Neural cell (in vitro differentiated cells): ENCODE measurements at regions not wholly inside any gene's neighbourhood (a gene's known extent, or its start where the extent isn't known, plus 50 kb on each side); places are given as distances from the start of the nearest gene placed in this dataset.

Experiments used
- H2AFZ ChIP-seq: fragments of 200-600, 300-800 bp; sonication (generic), shearing (Covaris generic); 2 replicates; pipeline ENCODE4 v1.6.0; 2014; ENCODE audit warnings: low read depth, mild to moderate bottlenecking, antibody characterized with exemption, low read length, moderate library complexity
- H3F3A ChIP-seq: fragments of 200-600 bp; shearing (Covaris generic); 2 replicates; pipeline ENCODE4 v1.6.1; 2016; ENCODE audit warnings: mild to moderate bottlenecking, moderate library complexity, mixed read lengths, antibody characterized with exemption, low read length; ENCODE audit not compliant: insufficient read depth, poor library complexity, severe bottlenecking
- H3K27ac ChIP-seq: fragments of 200-600, 300-800 bp; sonication (generic), shearing (Covaris generic); 2 replicates; pipeline ENCODE4 v1.5.1; 2014; ENCODE audit warnings: mild to moderate bottlenecking, low read length, moderate library complexity
- H3K27me3 ChIP-seq: fragments of 300-800, 200-600 bp; sonication (generic), shearing (Covaris generic); 2 replicates; pipeline ENCODE4 v1.6.0; 2014; ENCODE audit warnings: mild to moderate bottlenecking, low read depth, low read length, moderate library complexity; ENCODE audit not compliant: insufficient read depth
- H3K36me3 ChIP-seq: fragments of 300-800, 200-600 bp; sonication (generic), shearing (Covaris generic); 2 replicates; pipeline ENCODE4 v1.5.1; 2014; ENCODE audit warnings: mild to moderate bottlenecking, antibody characterized with exemption, low read length, moderate library complexity; ENCODE audit not compliant: insufficient read depth
- H3K4me2 ChIP-seq: fragments of 300-800, 200-600 bp; sonication (generic), shearing (Covaris generic); 2 replicates; pipeline ENCODE4 v1.6.0; 2014; ENCODE audit warnings: mild to moderate bottlenecking, low read length
- H3K4me3 ChIP-seq: fragments of 300-800, 200-600 bp; sonication (generic), shearing (Covaris generic); 2 replicates; pipeline ENCODE4 v1.5.1; 2014; ENCODE audit warnings: mild to moderate bottlenecking, low read length, moderate library complexity
- H3K79me2 ChIP-seq: fragments of 200-600 bp; shearing (Covaris generic); replicated peaks from 2 replicates; pipeline ENCODE4 v1.6.0; 2014; ENCODE audit warnings: mild to moderate bottlenecking, low read length, moderate library complexity; ENCODE audit not compliant: insufficient read depth
- H3K9ac ChIP-seq: fragments of 300-800, 200-600 bp; sonication (generic), shearing (Covaris generic); 2 replicates; pipeline ENCODE4 v1.6.1; 2016; ENCODE audit warnings: mild to moderate bottlenecking, low read length, mixed read lengths
- H3K9me2 ChIP-seq: fragments of 200-600 bp; shearing (Covaris generic); 2 replicates; pipeline ENCODE4 v1.6.1; 2016; ENCODE audit warnings: mild to moderate bottlenecking, low read length, mixed read lengths; ENCODE audit not compliant: insufficient read depth
- H3K9me3 ChIP-seq: fragments of 200-600, 300-800 bp; sonication (generic), shearing (Covaris generic); 2 replicates; pipeline ENCODE4 v1.6.1; 2016; ENCODE audit warnings: mild to moderate bottlenecking, mixed run types, low read length, moderate library complexity, mixed read lengths
- H4K20me1 ChIP-seq: fragments of 200-600 bp; shearing (Covaris generic); 2 replicates; pipeline ENCODE4 v1.6.1; 2016; ENCODE audit warnings: mild to moderate bottlenecking, mixed run types; ENCODE audit not compliant: insufficient read depth
- CTCF ChIP-seq: fragments of 450-650 bp; IDR thresholded peaks from 2 replicates; pipeline ENCODE4 v1.5.1; 2014; ENCODE audit warnings: antibody characterized with exemption, mild to moderate bottlenecking, moderate library complexity; ENCODE audit not compliant: poor library complexity, severe bottlenecking
- EP300 ChIP-seq: fragments of 450-650 bp; conservative IDR thresholded peaks from 2 replicates; pipeline ENCODE4 v1.6.1; 2014; ENCODE audit warnings: antibody characterized with exemption, mild to moderate bottlenecking, moderate library complexity; ENCODE audit not compliant: poor library complexity, severe bottlenecking
- EZH2 ChIP-seq: fragments of 200-600, 300-800 bp; shearing (Covaris generic), sonication (generic); IDR thresholded peaks from 2 replicates; pipeline ENCODE4 v1.6.1; 2014; ENCODE audit warnings: antibody characterized with exemption, low read length, borderline replicate concordance, mild to moderate bottlenecking; ENCODE audit not compliant: insufficient read depth, poor library complexity, severe bottlenecking
- MXI1 ChIP-seq: fragments of 450-650 bp; conservative IDR thresholded peaks from 2 replicates; pipeline ENCODE4 v1.6.1; 2014; ENCODE audit warnings: antibody characterized with exemption, mild to moderate bottlenecking; ENCODE audit not compliant: poor library complexity, severe bottlenecking
- POLR2AphosphoS5 ChIP-seq: IDR thresholded peaks from 2 replicates; pipeline ENCODE4 v1.6.1; 2012
- RAD21 ChIP-seq: fragments of 450-650 bp; conservative IDR thresholded peaks from 2 replicates; pipeline ENCODE4 v1.6.1; 2014; ENCODE audit warnings: antibody characterized with exemption, mild to moderate bottlenecking, moderate library complexity
- SMC3 ChIP-seq: fragments of 450-650 bp; conservative IDR thresholded peaks from 2 replicates; pipeline ENCODE4 v1.6.1; 2014; ENCODE audit warnings: antibody characterized with exemption, mild to moderate bottlenecking, moderate library complexity; ENCODE audit not compliant: poor library complexity
- TAF1 ChIP-seq: IDR thresholded peaks from 2 replicates; pipeline ENCODE4 v1.6.1; 2012; ENCODE audit warnings: low read depth
- TF ChIP-seq, protein P1 (sequence below): IDR thresholded peaks from 2 replicates; pipeline ENCODE4 v1.6.1; 2012; ENCODE audit warnings: borderline replicate concordance

GRCh38 chr5:35303152-35303551, 72.9 kb upstream of the PRLR start:
- Histone ChIP-seq H4K20me1 (no peaks in the 10 kb centered on the region), H3F3A (no peaks in the 10 kb centered on the region), H2AFZ (no peak overlapping the region), H3K27me3 (no peaks in the 10 kb centered on the region), H3K79me2 (no peaks in the 10 kb centered on the region), H3K9ac (no peak overlapping the region), H3K36me3 (no peaks in the 10 kb centered on the region), H3K9me2 (no peaks in the 10 kb centered on the region), H3K27ac (no peak overlapping the region), H3K9me3 (no peaks in the 10 kb centered on the region), H3K4me2 (no peak overlapping the region), H3K4me3 (no peak overlapping the region)
- TF ChIP-seq RAD21: no peak

- H3K36me3 ChIP-seq: no peaks in the 10 kb centered on the region
- no peaks in the 10 kb centered on the region for H3K79me2 ChIP-seq
- H3K4me3 ChIP-seq: no peak overlapping the region
- no peaks in the 10 kb centered on the region for H3F3A ChIP-seq
- H4K20me1 ChIP-seq: no peaks in the 10 kb centered on the region
- H3K9me2 ChIP-seq: no peaks in the 10 kb centered on the region
- TF ChIP-seq, protein P1, sequence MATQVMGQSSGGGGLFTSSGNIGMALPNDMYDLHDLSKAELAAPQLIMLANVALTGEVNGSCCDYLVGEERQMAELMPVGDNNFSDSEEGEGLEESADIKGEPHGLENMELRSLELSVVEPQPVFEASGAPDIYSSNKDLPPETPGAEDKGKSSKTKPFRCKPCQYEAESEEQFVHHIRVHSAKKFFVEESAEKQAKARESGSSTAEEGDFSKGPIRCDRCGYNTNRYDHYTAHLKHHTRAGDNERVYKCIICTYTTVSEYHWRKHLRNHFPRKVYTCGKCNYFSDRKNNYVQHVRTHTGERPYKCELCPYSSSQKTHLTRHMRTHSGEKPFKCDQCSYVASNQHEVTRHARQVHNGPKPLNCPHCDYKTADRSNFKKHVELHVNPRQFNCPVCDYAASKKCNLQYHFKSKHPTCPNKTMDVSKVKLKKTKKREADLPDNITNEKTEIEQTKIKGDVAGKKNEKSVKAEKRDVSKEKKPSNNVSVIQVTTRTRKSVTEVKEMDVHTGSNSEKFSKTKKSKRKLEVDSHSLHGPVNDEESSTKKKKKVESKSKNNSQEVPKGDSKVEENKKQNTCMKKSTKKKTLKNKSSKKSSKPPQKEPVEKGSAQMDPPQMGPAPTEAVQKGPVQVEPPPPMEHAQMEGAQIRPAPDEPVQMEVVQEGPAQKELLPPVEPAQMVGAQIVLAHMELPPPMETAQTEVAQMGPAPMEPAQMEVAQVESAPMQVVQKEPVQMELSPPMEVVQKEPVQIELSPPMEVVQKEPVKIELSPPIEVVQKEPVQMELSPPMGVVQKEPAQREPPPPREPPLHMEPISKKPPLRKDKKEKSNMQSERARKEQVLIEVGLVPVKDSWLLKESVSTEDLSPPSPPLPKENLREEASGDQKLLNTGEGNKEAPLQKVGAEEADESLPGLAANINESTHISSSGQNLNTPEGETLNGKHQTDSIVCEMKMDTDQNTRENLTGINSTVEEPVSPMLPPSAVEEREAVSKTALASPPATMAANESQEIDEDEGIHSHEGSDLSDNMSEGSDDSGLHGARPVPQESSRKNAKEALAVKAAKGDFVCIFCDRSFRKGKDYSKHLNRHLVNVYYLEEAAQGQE: no peak
- no peak for TF ChIP-seq EP300
- TF ChIP-seq RAD21: no peak
- TF ChIP-seq EZH2: no peak
- no peak for TF ChIP-seq TAF1
- no peak for TF ChIP-seq POLR2AphosphoS5
- TF ChIP-seq MXI1: no peak
- no peak for TF ChIP-seq CTCF
- no peak for TF ChIP-seq SMC3
- no peak overlapping the region for H3K4me2 ChIP-seq
- H3K27me3 ChIP-seq: no peaks in the 10 kb centered on the region
- no peaks in the 10 kb centered on the region for H3K9me3 ChIP-seq
- H3K27ac ChIP-seq: no peak overlapping the region
- no peak overlapping the region for H2AFZ ChIP-seq
- no peak overlapping the region for H3K9ac ChIP-seq
Measured at GRCh38 chr5:35302544-35302943, 72.3 kb upstream of the PRLR start.

- Histone ChIP-seq H3K9me2 (no peaks in the 10 kb centered on the region), H4K20me1 (no peaks in the 10 kb centered on the region), H3F3A (no peaks in the 10 kb centered on the region), H3K9ac (no peak overlapping the region), H3K27ac (no peak overlapping the region), H2AFZ (no peak overlapping the region), H3K36me3 (no peaks in the 10 kb centered on the region), H3K4me2 (no peak overlapping the region), H3K27me3 (no peaks in the 10 kb centered on the region), H3K4me3 (no peak overlapping the region), H3K9me3 (no peaks in the 10 kb centered on the region), H3K79me2 (no peaks in the 10 kb centered on the region)
- TF ChIP-seq POLR2AphosphoS5 (no peak), TAF1 (no peak), MXI1 (no peak), EZH2 (no peak), SMC3 (no peak), CTCF (no peak), RAD21 (no peak), EP300 (no peak)
- TF ChIP-seq, protein P1: no peak
Measured at GRCh38 chr5:35297755-35298154, 67.5 kb upstream of the PRLR start.
